Loucy (cell line): ENCODE measurements at regions not wholly inside any gene's neighbourhood (a gene's known extent, or its start where the extent isn't known, plus 50 kb on each side); places are given as distances from the start of the nearest gene placed in this dataset.

Source experiments
- CTCF ChIP-seq: fragments of 200-600 bp; sonication (generic); conservative IDR thresholded peaks from 2 replicates; pipeline ENCODE4 v1.5.1; 2014; ENCODE audit warnings: mild to moderate bottlenecking, antibody characterized with exemption, low read length
- EZH2phosphoT487 ChIP-seq: fragments of 200-600 bp; IDR thresholded peaks from 2 replicates; pipeline ENCODE4 v1.6.1; 2018; ENCODE audit warnings: antibody characterized with exemption, mild to moderate bottlenecking, moderate library complexity, borderline replicate concordance

- TF ChIP-seq CTCF = no peak
- TF ChIP-seq EZH2phosphoT487 = no peak
Measured at GRCh38 chr1:78360584-78360983, 130.2 kb upstream of the PTGFR start.
